IMR-90 (cell line): ENCODE measurements at regions not wholly inside any gene's neighbourhood (a gene's known extent, or its start where the extent isn't known, plus 50 kb on each side); places are given as distances from the start of the nearest gene placed in this dataset.

Experiments
- ATAC-seq: fragments of 200-7000 bp; cut with Tn5 transposase; 2 replicates; pipeline ENCODE4 v1.9.1; 2020; ENCODE audit warnings: low read depth, mild to moderate bottlenecking, moderate library complexity
- BruUV-seq: library from RNA; stranded (reverse); fragments of 400-500 nt; replicated peaks from 2 replicates; lab custom pipeline; 2021; lab: Mats Ljungman, UMichigan
- CTCF ChIA-PET: fragments of 300-600 bp; formaldehyde crosslinking; extraction: SDS; loops from one replicate; lab custom pipeline; 2021; ENCODE audit warnings: antibody characterized with exemption; lab: Yijun Ruan, JAX
- POLR2A ChIA-PET: fragments of 300-600 bp; sonication (Branson Sonifier 250); formaldehyde crosslinking; loops from one replicate; lab custom pipeline; 2022; ENCODE audit warnings: antibody characterized with exemption; ENCODE audit not compliant: unreplicated experiment; lab: Charles Lee
- DNase-seq: peaks from one replicate; pipeline ENCODE4 v3.0.0; 2013
- H2AFZ ChIP-seq: replicated peaks from 2 replicates; pipeline ENCODE3; 2013; ENCODE audit warnings: low read length, mild to moderate bottlenecking; ENCODE audit not compliant: poor library complexity
- H2AK5ac ChIP-seq: 2 replicates; pipeline ENCODE4 v1.6.1; 2013; ENCODE audit warnings: low read depth, low read length, inconsistent platforms
- H2AK9ac ChIP-seq: replicated peaks from 2 replicates; pipeline ENCODE3; 2013; ENCODE audit warnings: mild to moderate bottlenecking, low read depth, low read length, moderate library complexity; ENCODE audit not compliant: poor library complexity
- H2BK120ac ChIP-seq: 2 replicates; pipeline ENCODE4 v1.6.1; 2013; ENCODE audit warnings: low read depth, low read length, inconsistent platforms
- H2BK15ac ChIP-seq: 3 replicates; pipeline ENCODE4 v1.6.1; 2013; ENCODE audit warnings: low read depth, low read length, inconsistent platforms
- H2BK20ac ChIP-seq: 2 replicates; pipeline ENCODE4 v1.6.1; 2013; ENCODE audit warnings: low read depth, mild to moderate bottlenecking, inconsistent platforms, low read length, moderate library complexity
- H2BK5ac ChIP-seq: 2 replicates; pipeline ENCODE4 v1.6.1; 2013; ENCODE audit warnings: mild to moderate bottlenecking, low read depth, low read length, inconsistent platforms; ENCODE audit not compliant: poor library complexity, severe bottlenecking
- H3K14ac ChIP-seq: replicated peaks from 2 replicates; pipeline ENCODE4 v1.6.1; 2013; ENCODE audit warnings: low read depth, low read length, inconsistent platforms
- H3K18ac ChIP-seq: 2 replicates; pipeline ENCODE4 v1.6.1; 2013; ENCODE audit warnings: low read depth, low read length, control low read depth
- H3K23ac ChIP-seq: 2 replicates; pipeline ENCODE4 v1.6.1; 2013; ENCODE audit warnings: low read depth, low read length, inconsistent platforms
- H3K27ac ChIP-seq: 2 replicates; pipeline ENCODE4 v1.5.1; 2013; ENCODE audit warnings: mild to moderate bottlenecking, control low read depth, low read length; ENCODE audit not compliant: insufficient read depth
- H3K27me3 ChIP-seq: 2 replicates; pipeline ENCODE4 v1.6.1; 2013; ENCODE audit warnings: low read length; ENCODE audit not compliant: control insufficient read depth, insufficient read depth
- H3K36me3 ChIP-seq: 2 replicates; pipeline ENCODE4 v1.6.1; 2013; ENCODE audit warnings: low read length, mixed read lengths; ENCODE audit not compliant: control insufficient read depth, insufficient read depth
- H3K4ac ChIP-seq: 2 replicates; pipeline ENCODE4 v1.6.1; 2013; ENCODE audit warnings: low read depth, low read length, inconsistent platforms
- H3K4me1 ChIP-seq: 2 replicates; pipeline ENCODE4 v1.6.1; 2013; ENCODE audit warnings: low read length, mixed read lengths; ENCODE audit not compliant: control insufficient read depth, insufficient read depth
- H3K4me2 ChIP-seq: 2 replicates; pipeline ENCODE4 v1.6.1; 2013; ENCODE audit warnings: low read depth, mild to moderate bottlenecking, control low read depth, low read length, moderate library complexity
- H3K4me3 ChIP-seq: 2 replicates; pipeline ENCODE4 v1.5.1; 2013; ENCODE audit warnings: low read depth, mild to moderate bottlenecking, control low read depth, low read length, moderate library complexity; ENCODE audit not compliant: insufficient read depth
- H3K56ac ChIP-seq: 2 replicates; pipeline ENCODE4 v1.6.1; 2013; ENCODE audit warnings: low read length, inconsistent platforms; ENCODE audit not compliant: insufficient read depth; ENCODE audit errors: extremely low read depth
- H3K79me1 ChIP-seq, 2 experiments: 2 replicates each; pipeline ENCODE4 v1.6.1; 2013; ENCODE audit warnings: low read length in 2 of 2, inconsistent platforms in 1 of 2, low read depth in 1 of 2
- H3K9ac ChIP-seq: 2 replicates; pipeline ENCODE4 v1.6.1; 2013; ENCODE audit warnings: low read depth, low read length, control low read depth
- H3K9me1 ChIP-seq: 2 replicates; pipeline ENCODE4 v1.6.1; 2013; ENCODE audit warnings: low read length, inconsistent platforms; ENCODE audit not compliant: insufficient read depth
- H3K9me3 ChIP-seq: 2 replicates; pipeline ENCODE4 v1.6.1; 2013; ENCODE audit warnings: low read length; ENCODE audit not compliant: control insufficient read depth, insufficient read depth
- H4K20me1 ChIP-seq: 2 replicates; pipeline ENCODE4 v1.6.1; 2013; ENCODE audit warnings: low read length, inconsistent platforms; ENCODE audit not compliant: insufficient read depth
- H4K5ac ChIP-seq: 2 replicates; pipeline ENCODE4 v1.6.1; 2013; ENCODE audit warnings: mild to moderate bottlenecking, low read depth, low read length, control low read depth
- H4K8ac ChIP-seq, 2 experiments: 2 replicates each; pipeline ENCODE4 v1.6.1; 2013; ENCODE audit warnings: low read depth in 2 of 2, low read length in 2 of 2, control low read depth in 1 of 2, inconsistent platforms in 1 of 2
- H4K91ac ChIP-seq: 2 replicates; pipeline ENCODE4 v1.6.1; 2013; ENCODE audit warnings: low read depth, low read length, inconsistent platforms; ENCODE audit not compliant: insufficient read depth
- BHLHE40 ChIP-seq: fragments of 150-350 bp; IDR thresholded peaks from 2 replicates; pipeline ENCODE4 v1.6.1; 2016; ENCODE audit warnings: mild to moderate bottlenecking, low read depth, low read length
- CEBPB ChIP-seq: IDR thresholded peaks from 2 replicates; pipeline ENCODE4 v1.6.1; 2012; ENCODE audit warnings: low read depth, low read length, improper control_type of control experiment
- CHD1 ChIP-seq: IDR thresholded peaks from 2 replicates; pipeline ENCODE4 v1.6.1; 2012; ENCODE audit warnings: low read depth, low read length, improper control_type of control experiment
- FOS ChIP-seq: fragments of 150-350 bp; IDR thresholded peaks from 2 replicates; pipeline ENCODE4 v1.6.1; 2016; ENCODE audit warnings: low read depth, low read length
- MAZ ChIP-seq: IDR thresholded peaks from 2 replicates; pipeline ENCODE4 v1.6.1; 2012; ENCODE audit warnings: low read depth, mild to moderate bottlenecking, low read length, improper control_type of control experiment, moderate library complexity, borderline replicate concordance
- MXI1 ChIP-seq: IDR thresholded peaks from 2 replicates; pipeline ENCODE4 v1.6.1; 2012; ENCODE audit warnings: low read depth, mild to moderate bottlenecking, low read length, moderate library complexity, borderline replicate concordance
- NFE2L2 ChIP-seq: fragments of 150-350 bp; IDR thresholded peaks from 2 replicates; pipeline ENCODE4 v1.6.1; 2016; ENCODE audit warnings: low read depth, mild to moderate bottlenecking, low read length
- POLR2A ChIP-seq: IDR thresholded peaks from 2 replicates; pipeline ENCODE4 v1.6.1; 2012; ENCODE audit warnings: mild to moderate bottlenecking, low read depth, low read length
- RAD21 ChIP-seq: IDR thresholded peaks from 2 replicates; pipeline ENCODE4 v1.6.1; 2012; ENCODE audit warnings: low read length, improper control_type of control experiment
- RCOR1 ChIP-seq: IDR thresholded peaks from 2 replicates; pipeline ENCODE4 v1.6.1; 2012; ENCODE audit warnings: mild to moderate bottlenecking, low read length, improper control_type of control experiment; ENCODE audit not compliant: insufficient replicate concordance
- RFX5 ChIP-seq: IDR thresholded peaks from 2 replicates; pipeline ENCODE4 v1.8.0; 2012; ENCODE audit warnings: low read depth, mild to moderate bottlenecking, low read length, moderate library complexity
- SMC3 ChIP-seq: fragments of 150-350 bp; IDR thresholded peaks from 2 replicates; pipeline ENCODE4 v1.6.1; 2016; ENCODE audit warnings: low read depth, mild to moderate bottlenecking, antibody characterized with exemption, low read length, moderate library complexity
- WGBS, 2 experiments: methylation state at CpG; one replicate each; pipeline versions ENCODE4 v1.1.5 to v1.1.7; 2013; ENCODE audit warnings: missing lambda C conversion rate in 2 of 2; ENCODE audit not compliant: insufficient read length in 1 of 2; ENCODE audit errors: extremely low coverage in 2 of 2; 5-methylcytosine and 5-hydroxymethylcytosine counted together
- dilution Hi-C: fragments of 300-500 bp; cut with HindIII; formaldehyde crosslinking; loops from one replicate; pipeline ENCODE4 v1.14.3; 2018; ENCODE audit warnings: low sequenced_read_pairs; ENCODE audit not compliant: unreplicated experiment
- in situ Hi-C: fragments of 300-500 bp; cut with MboI; formaldehyde crosslinking; loops from 3 replicates; pipeline ENCODE4 v1.14.3; 2019; ENCODE audit warnings: low sequenced_read_pairs, inconsistent platforms, mixed read lengths
- intact Hi-C: fragments of 100-400 bp; cut with micrococcal nuclease; formaldehyde crosslinking; loops from 2 replicates; pipeline ENCODE4 v1.10.0; 2022
- TF ChIP-seq, protein P1 (sequence below): conservative IDR thresholded peaks from 2 replicates; pipeline ENCODE4 v1.5.1; 2012; ENCODE audit warnings: mild to moderate bottlenecking, low read depth, low read length, improper control_type of control experiment
- TF ChIP-seq, protein P2 (sequence below): fragments of 150-350 bp; IDR thresholded peaks from 2 replicates; pipeline ENCODE4 v1.6.1; 2016; ENCODE audit warnings: low read depth, mild to moderate bottlenecking, low read length, moderate library complexity, borderline replicate concordance
- TF ChIP-seq, protein P3 (sequence below): fragments of 150-350 bp; IDR thresholded peaks from 2 replicates; pipeline ENCODE4 v1.6.1; 2017; ENCODE audit warnings: mild to moderate bottlenecking, antibody characterized with exemption, low read length, low read depth

DNA sequence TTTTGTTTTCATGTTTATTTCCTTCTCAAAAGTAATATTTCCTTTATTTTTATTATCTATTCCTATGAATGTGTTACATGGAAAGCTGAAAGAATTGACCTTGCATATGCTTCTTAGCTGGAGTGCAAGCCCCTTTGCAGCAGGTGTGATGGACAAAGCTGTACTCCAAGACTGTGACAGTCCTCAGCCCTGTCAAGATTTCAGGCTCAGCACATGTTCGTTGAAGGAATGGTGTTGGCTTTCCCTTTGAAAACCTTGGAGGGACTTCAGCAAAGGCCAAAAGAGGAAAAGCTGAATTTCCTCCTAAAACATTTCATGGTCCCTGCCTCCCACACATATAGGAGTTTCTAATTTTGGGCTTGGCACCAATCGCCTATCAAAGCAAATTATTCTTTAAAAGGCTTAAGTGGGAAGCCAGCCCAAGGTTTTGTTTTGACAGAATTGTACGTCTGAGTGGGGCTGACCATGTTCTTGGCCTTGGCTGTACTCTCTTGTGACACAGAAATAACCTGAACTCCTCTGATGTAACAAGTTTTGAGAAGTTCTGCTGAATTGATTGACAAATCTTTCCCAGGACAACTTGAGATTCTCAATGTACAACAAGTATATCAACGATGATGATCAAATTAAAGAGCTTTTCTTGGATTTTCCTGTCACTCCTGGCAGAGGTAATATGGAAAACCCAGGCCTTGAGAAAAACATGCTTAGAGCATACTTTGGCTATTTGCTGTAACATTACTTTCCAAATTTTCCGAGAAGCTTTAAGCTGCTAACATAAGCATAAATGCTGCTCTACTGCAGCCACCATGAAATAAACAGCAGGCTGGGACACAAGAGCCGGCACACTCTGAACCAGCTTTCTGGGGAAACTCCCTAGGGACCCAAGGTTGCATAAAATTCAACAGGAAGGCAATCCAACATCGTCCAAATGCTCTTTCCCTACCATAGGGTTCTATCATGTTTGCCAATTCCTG, 135.7 kb upstream of the ZNF648 start:
- no peak overlapping the region for H2AFZ ChIP-seq
- no peak overlapping the region for H3K23ac ChIP-seq
- H3K4me3 ChIP-seq, result no peak overlapping the region
- H3K4me1 ChIP-seq, result no peaks in the 10 kb centered on the region
- no peak overlapping the region for H3K4ac ChIP-seq
- no peak overlapping the region for H4K91ac ChIP-seq
- dilution Hi-C loops (no loop called here), intact Hi-C loops (no loop called here), in situ Hi-C loops (no loop called here)
- no peak overlapping the region for H3K4me2 ChIP-seq
- no peak overlapping the region for H2BK15ac ChIP-seq
- H4K8ac ChIP-seq, result no peak overlapping the region
- no peak overlapping the region for H3K27ac ChIP-seq
- H3K36me3 ChIP-seq, result no peaks in the 10 kb centered on the region
- H2BK20ac ChIP-seq, result no peak overlapping the region
- H3K56ac ChIP-seq, result no peak overlapping the region
- no peak overlapping the region for H2AK9ac ChIP-seq
- DNase-seq (no peak), ATAC-seq (no peak)
- no TSS peak for BruUV-seq
- no peak overlapping the region for H2BK120ac ChIP-seq
- no peak overlapping the region for H4K5ac ChIP-seq
- H3K79me1 ChIP-seq, result no peaks in the 10 kb centered on the region
- H3K9me1 ChIP-seq, result no peaks in the 10 kb centered on the region
- no peak overlapping the region for H2BK5ac ChIP-seq
- no peak overlapping the region for H3K14ac ChIP-seq
- CTCF ChIA-PET, result interaction anchor here (2.4 kb wide), 1 partner anchor 54 kb away, joined by 11 read pairs; no protein-coding TSS in a partner anchor
- WGBS, 2 experiments, result 38% methylated on average over 3 of the region's 7 CpGs; no CpG with 5 or more reads in 1 of the 2 experiments
- no peaks in the 10 kb centered on the region for H3K9me3 ChIP-seq
- POLR2A ChIA-PET, result no interaction called here
- no peak overlapping the region for H3K9ac ChIP-seq
- no peaks in the 10 kb centered on the region for H3K27me3 ChIP-seq
- no peak overlapping the region for H2AK5ac ChIP-seq
- H4K20me1 ChIP-seq, result no peaks in the 10 kb centered on the region
- H3K18ac ChIP-seq, result no peak overlapping the region
- no peak for TF ChIP-seq RAD21
- TF ChIP-seq MAZ, result no peak
- TF ChIP-seq CEBPB, result no peak
- no peak for TF ChIP-seq MXI1
- TF ChIP-seq, protein P1, sequence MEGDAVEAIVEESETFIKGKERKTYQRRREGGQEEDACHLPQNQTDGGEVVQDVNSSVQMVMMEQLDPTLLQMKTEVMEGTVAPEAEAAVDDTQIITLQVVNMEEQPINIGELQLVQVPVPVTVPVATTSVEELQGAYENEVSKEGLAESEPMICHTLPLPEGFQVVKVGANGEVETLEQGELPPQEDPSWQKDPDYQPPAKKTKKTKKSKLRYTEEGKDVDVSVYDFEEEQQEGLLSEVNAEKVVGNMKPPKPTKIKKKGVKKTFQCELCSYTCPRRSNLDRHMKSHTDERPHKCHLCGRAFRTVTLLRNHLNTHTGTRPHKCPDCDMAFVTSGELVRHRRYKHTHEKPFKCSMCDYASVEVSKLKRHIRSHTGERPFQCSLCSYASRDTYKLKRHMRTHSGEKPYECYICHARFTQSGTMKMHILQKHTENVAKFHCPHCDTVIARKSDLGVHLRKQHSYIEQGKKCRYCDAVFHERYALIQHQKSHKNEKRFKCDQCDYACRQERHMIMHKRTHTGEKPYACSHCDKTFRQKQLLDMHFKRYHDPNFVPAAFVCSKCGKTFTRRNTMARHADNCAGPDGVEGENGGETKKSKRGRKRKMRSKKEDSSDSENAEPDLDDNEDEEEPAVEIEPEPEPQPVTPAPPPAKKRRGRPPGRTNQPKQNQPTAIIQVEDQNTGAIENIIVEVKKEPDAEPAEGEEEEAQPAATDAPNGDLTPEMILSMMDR, result no peak
- TF ChIP-seq RFX5, result no peak
- TF ChIP-seq, protein P2, sequence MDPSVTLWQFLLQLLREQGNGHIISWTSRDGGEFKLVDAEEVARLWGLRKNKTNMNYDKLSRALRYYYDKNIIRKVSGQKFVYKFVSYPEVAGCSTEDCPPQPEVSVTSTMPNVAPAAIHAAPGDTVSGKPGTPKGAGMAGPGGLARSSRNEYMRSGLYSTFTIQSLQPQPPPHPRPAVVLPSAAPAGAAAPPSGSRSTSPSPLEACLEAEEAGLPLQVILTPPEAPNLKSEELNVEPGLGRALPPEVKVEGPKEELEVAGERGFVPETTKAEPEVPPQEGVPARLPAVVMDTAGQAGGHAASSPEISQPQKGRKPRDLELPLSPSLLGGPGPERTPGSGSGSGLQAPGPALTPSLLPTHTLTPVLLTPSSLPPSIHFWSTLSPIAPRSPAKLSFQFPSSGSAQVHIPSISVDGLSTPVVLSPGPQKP, result no peak
- no peak for TF ChIP-seq CHD1
- TF ChIP-seq RCOR1, result no peak
- TF ChIP-seq BHLHE40, result no peak
- TF ChIP-seq, protein P3, sequence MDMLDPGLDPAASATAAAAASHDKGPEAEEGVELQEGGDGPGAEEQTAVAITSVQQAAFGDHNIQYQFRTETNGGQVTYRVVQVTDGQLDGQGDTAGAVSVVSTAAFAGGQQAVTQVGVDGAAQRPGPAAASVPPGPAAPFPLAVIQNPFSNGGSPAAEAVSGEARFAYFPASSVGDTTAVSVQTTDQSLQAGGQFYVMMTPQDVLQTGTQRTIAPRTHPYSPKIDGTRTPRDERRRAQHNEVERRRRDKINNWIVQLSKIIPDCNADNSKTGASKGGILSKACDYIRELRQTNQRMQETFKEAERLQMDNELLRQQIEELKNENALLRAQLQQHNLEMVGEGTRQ, result no peak
- no peak for TF ChIP-seq POLR2A
- no peak for TF ChIP-seq NFE2L2
- no peak for TF ChIP-seq FOS
- no peak for TF ChIP-seq SMC3
